ENCODE measurements at regions not wholly inside any gene's neighbourhood (a gene's known extent, or its start where the extent isn't known, plus 50 kb on each side); places are given as distances from the start of the nearest gene placed in this dataset.

DNA sequence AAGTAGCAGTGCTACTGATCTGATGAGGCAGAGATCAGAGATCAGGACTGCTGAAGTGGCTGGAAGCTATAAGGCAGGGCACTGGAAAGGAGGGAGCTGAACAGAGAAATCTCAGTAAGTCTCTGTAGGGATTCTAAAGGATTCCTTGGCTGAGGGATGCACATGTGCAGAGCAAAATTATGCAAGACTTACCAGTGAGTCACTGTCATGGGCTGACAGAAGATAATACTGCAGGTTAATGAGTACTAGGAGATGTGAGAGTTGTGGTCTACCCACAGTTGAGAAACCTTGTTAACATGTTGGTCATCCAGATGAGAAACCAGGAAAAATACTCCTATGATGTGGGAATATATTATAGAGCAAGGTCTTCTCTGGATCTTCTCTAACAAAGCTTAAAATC is 378.1 kb downstream of the HAPSTR1 start (continued):
- TF ChIP-seq, protein P1, sequence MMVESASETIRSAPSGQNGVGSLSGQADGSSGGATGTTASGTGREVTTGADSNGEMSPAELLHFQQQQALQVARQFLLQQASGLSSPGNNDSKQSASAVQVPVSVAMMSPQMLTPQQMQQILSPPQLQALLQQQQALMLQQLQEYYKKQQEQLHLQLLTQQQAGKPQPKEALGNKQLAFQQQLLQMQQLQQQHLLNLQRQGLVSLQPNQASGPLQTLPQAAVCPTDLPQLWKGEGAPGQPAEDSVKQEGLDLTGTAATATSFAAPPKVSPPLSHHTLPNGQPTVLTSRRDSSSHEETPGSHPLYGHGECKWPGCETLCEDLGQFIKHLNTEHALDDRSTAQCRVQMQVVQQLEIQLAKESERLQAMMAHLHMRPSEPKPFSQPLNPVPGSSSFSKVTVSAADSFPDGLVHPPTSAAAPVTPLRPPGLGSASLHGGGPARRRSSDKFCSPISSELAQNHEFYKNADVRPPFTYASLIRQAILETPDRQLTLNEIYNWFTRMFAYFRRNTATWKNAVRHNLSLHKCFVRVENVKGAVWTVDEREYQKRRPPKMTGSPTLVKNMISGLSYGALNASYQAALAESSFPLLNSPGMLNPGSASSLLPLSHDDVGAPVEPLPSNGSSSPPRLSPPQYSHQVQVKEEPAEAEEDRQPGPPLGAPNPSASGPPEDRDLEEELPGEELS (CRISPR knock-in tag; IDR thresholded peaks at IDR 0.05; ENCODE audit: borderline replicate concordance): no peak
- TF ChIP-seq SIN3B (IDR thresholded peaks at IDR 0.05; ENCODE audit: low read depth) (no peak), POLR2AphosphoS5 (IDR thresholded peaks at IDR 0.05; ENCODE audit: control insufficient read depth, insufficient read depth, low read depth, low read length) (no peak)

DNA sequence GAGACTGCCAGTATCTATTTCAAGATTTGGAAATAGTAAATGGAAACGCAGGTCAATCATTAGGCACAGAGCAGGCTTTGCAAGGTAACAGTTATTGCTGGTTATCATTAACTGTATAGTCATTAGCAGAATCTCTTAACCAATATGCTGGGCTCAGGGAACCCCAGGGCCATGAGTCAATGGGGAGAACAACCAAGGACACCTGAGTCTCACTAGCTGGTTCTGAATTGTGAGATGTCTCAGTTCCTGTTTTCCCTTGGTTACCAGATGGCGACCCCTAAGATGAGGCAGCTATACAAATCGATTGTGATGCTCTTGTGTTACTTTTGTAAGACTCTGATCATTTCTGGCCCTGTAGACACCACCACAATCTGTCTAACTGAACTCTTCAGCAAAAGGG is 385.3 kb downstream of the HAPSTR1 start:
- Histone ChIP-seq H3K27ac (ENCODE audit: extremely low read depth, low read depth, low read length) (no peak overlapping the region), H3K9ac (ENCODE audit: insufficient read depth in 1 of 2, low read depth in 2 of 2, low read length in 2 of 2) (no peak overlapping the region), H3K4me3 (no peak overlapping the region), H3K9me1 (ENCODE audit: control insufficient read depth, insufficient read depth, low read length) (no peaks in the 10 kb centered on the region), H3K9me3 (replicated peaks; ENCODE audit: control insufficient read depth, insufficient read depth, low read depth, low read length) (no peaks in the 10 kb centered on the region), H3K27me3 (ENCODE audit: control insufficient read depth in 2 of 2, insufficient read depth in 2 of 2, low read length in 2 of 2) (peaks cover 0 to 5% of the 10 kb centered on the region in 2 experiments; a peak in 2 of 5 replicates), H3K36me3 (ENCODE audit: control insufficient read depth, insufficient read depth, low read length) (no peaks in the 10 kb centered on the region), H3K79me2 (ENCODE audit: control insufficient read depth, insufficient read depth, low read length) (no peaks in the 10 kb centered on the region), H2AFZ (ENCODE audit: low read depth, low read length) (no peak overlapping the region), H3K4me2 (ENCODE audit: insufficient read depth, low read length) (no peak overlapping the region), H3K4me1 (replicated peaks in 1 of 2; ENCODE audit: control insufficient read depth in 2 of 2, insufficient read depth in 2 of 2, low read length in 2 of 2) (no peaks in the 10 kb centered on the region), H4K20me1 (replicated peaks; ENCODE audit: control insufficient read depth, insufficient read depth, low read length) (no peaks in the 10 kb centered on the region)
- intact Hi-C loops (cut with micrococcal nuclease): no loop called here
- FAIRE-seq (no peak), ATAC-seq (no peak), DNase-seq (ENCODE audit: extremely low read depth in 1 of 4, low spot score in 3 of 4) (no peak)
- 2% methylated on average over 3 of the region's 3 CpGs for WGBS (ENCODE audit: insufficient coverage, low coverage, missing lambda C conversion rate)
- ChIA-PET POLR2A (interaction anchor here (0.8 to 1.1 kb wide), 2 partner anchors 38 to 959 kb away, joined by 3 read pairs; no protein-coding TSS in a partner anchor), CTCF (ENCODE audit: low intra/inter-chr PET ratio) (no interaction called here)
- in situ Hi-C loops (cut with MboI): no loop called here
- no TSS peak for BruUV-seq (replicated peaks)
- no peak for TF ChIP-seq SRSF7 (optimal IDR thresholded peaks at IDR 0.05; ENCODE audit: low read depth, low read length)
- no peak for TF ChIP-seq ZNF445 (CRISPR knock-in tag; IDR thresholded peaks at IDR 0.05; ENCODE audit: low read depth)
- TF ChIP-seq HMG20A (CRISPR knock-in tag; conservative IDR thresholded peaks at IDR 0.05): no peak
- TF ChIP-seq ZNF507 (tag; conservative IDR thresholded peaks at IDR 0.05): no peak
- TF ChIP-seq, protein P2, sequence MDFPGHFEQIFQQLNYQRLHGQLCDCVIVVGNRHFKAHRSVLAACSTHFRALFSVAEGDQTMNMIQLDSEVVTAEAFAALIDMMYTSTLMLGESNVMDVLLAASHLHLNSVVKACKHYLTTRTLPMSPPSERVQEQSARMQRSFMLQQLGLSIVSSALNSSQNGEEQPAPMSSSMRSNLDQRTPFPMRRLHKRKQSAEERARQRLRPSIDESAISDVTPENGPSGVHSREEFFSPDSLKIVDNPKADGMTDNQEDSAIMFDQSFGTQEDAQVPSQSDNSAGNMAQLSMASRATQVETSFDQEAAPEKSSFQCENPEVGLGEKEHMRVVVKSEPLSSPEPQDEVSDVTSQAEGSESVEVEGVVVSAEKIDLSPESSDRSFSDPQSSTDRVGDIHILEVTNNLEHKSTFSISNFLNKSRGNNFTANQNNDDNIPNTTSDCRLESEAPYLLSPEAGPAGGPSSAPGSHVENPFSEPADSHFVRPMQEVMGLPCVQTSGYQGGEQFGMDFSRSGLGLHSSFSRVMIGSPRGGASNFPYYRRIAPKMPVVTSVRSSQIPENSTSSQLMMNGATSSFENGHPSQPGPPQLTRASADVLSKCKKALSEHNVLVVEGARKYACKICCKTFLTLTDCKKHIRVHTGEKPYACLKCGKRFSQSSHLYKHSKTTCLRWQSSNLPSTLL (IDR thresholded peaks at IDR 0.05): no peak
- TF ChIP-seq, protein P3, sequence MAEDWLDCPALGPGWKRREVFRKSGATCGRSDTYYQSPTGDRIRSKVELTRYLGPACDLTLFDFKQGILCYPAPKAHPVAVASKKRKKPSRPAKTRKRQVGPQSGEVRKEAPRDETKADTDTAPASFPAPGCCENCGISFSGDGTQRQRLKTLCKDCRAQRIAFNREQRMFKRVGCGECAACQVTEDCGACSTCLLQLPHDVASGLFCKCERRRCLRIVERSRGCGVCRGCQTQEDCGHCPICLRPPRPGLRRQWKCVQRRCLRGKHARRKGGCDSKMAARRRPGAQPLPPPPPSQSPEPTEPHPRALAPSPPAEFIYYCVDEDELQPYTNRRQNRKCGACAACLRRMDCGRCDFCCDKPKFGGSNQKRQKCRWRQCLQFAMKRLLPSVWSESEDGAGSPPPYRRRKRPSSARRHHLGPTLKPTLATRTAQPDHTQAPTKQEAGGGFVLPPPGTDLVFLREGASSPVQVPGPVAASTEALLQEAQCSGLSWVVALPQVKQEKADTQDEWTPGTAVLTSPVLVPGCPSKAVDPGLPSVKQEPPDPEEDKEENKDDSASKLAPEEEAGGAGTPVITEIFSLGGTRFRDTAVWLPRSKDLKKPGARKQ (CRISPR knock-in tag; IDR thresholded peaks at IDR 0.05): no peak
- no peak for TF ChIP-seq HCFC1 (IDR thresholded peaks at IDR 0.05; ENCODE audit: low read depth, low read length)
- no peak for TF ChIP-seq TAF9B (IDR thresholded peaks at IDR 0.05; ENCODE audit: partially characterized antibody)
